HG02588 (cell line): ENCODE measurements at regions not wholly inside any gene's neighbourhood (a gene's known extent, or its start where the extent isn't known, plus 50 kb on each side); places are given as distances from the start of the nearest gene placed in this dataset.
"Not testable (repeated sequence)": the region's sequence is repeated elsewhere in the genome, so short reads cannot be mapped to it uniquely, and the experiment has no call there.

ENCODE experiments used
- ATAC-seq: cut with Tn5 transposase; IDR thresholded peaks from one replicate; pipeline ENCODE4 v1.9.1; 2021; ENCODE audit warnings: mild to moderate bottlenecking, moderate library complexity; ENCODE audit not compliant: unreplicated experiment

GRCh38 chr13:83498481-83499190 is 383.6 kb downstream of the SLITRK1 start:
- ATAC-seq: no peak

GRCh38 chr13:83498045-83498444 is 384.2 kb downstream of the SLITRK1 start:
- ATAC-seq: no peak

GRCh38 chr13:83496501-83496900 is 385.8 kb downstream of the SLITRK1 start:
- no peak for ATAC-seq

GRCh38 chr13:83485101-83485500 is 397.2 kb downstream of the SLITRK1 start:
- ATAC-seq: no peak

- ATAC-seq: no peak
These were observed 411.3 kb downstream of the SLITRK1 start for GRCh38 chr13:83471011-83471410.

GRCh38 chr13:83470133-83470797 is 412.0 kb downstream of the SLITRK1 start:
- no peak for ATAC-seq

- no peak for ATAC-seq
These were observed 428.6 kb downstream of the SLITRK1 start for GRCh38 chr13:83453723-83454122.

- ATAC-seq: no peak
These were observed 429.0 kb downstream of the SLITRK1 start for GRCh38 chr13:83453300-83453699.

GRCh38 chr13:83452292-83452950 is 429.9 kb downstream of the SLITRK1 start:
- no peak for ATAC-seq

GRCh38 chr13:83450591-83450990 is 431.7 kb downstream of the SLITRK1 start:
- ATAC-seq: no peak

GRCh38 chr13:83449668-83450395 is 432.4 kb downstream of the SLITRK1 start:
- no peak for ATAC-seq

- ATAC-seq: no peak
These were observed 441.8 kb downstream of the SLITRK1 start for GRCh38 chr13:83440465-83440864.

GRCh38 chr13:83439464-83439863 is 442.8 kb downstream of the SLITRK1 start:
- not testable (repeated sequence) for ATAC-seq

- ATAC-seq: no peak
These were observed 458.4 kb downstream of the SLITRK1 start for GRCh38 chr13:83423861-83424260.

- no peak for ATAC-seq
These were observed 458.9 kb downstream of the SLITRK1 start for GRCh38 chr13:83423381-83423780.

- ATAC-seq: no peak
These were observed 467.9 kb downstream of the SLITRK1 start for GRCh38 chr13:83414393-83414792.

- no peak for ATAC-seq
These were observed 495.7 kb downstream of the SLITRK1 start for GRCh38 chr13:83386609-83387008.

- ATAC-seq: no peak
These were observed 503.4 kb downstream of the SLITRK1 start for GRCh38 chr13:83378908-83379307.

GRCh38 chr13:83377491-83377890 is 504.8 kb downstream of the SLITRK1 start:
- no peak for ATAC-seq

- ATAC-seq: no peak
These were observed 509.5 kb downstream of the SLITRK1 start for GRCh38 chr13:83372786-83373185.

- ATAC-seq: no peak
These were observed 516.6 kb downstream of the SLITRK1 start for GRCh38 chr13:83365723-83366122.
